BE2C (cell line): ENCODE measurements at regions not wholly inside any gene's neighbourhood (a gene's known extent, or its start where the extent isn't known, plus 50 kb on each side); places are given as distances from the start of the nearest gene placed in this dataset.
"Not testable (repeated sequence)": the region's sequence is repeated elsewhere in the genome, so short reads cannot be mapped to it uniquely, and the experiment has no call there.

Experiments
- DNase-seq: peaks from one replicate; pipeline ENCODE4 v3.0.0-alpha.2; 2020
- H3K27me3 ChIP-seq: fragments of 250-450 bp; sonication (Bioruptor Pico); 2 replicates; pipeline ENCODE4 v1.5.1; 2020; ENCODE audit warnings: mild to moderate bottlenecking
- H3K36me3 ChIP-seq: fragments of 250-450 bp; sonication (Bioruptor Pico); 2 replicates; pipeline ENCODE4 v1.5.1; 2020; ENCODE audit warnings: mild to moderate bottlenecking
- H3K4me1 ChIP-seq: fragments of 250-450 bp; sonication (Bioruptor Pico); 2 replicates; pipeline ENCODE4 v1.5.1; 2020
- H3K4me3 ChIP-seq: 2 replicates; pipeline ENCODE4 v1.5.1; 2011; ENCODE audit warnings: low read depth, low read length
- H3K9me3 ChIP-seq: fragments of 250-450 bp; sonication (Bioruptor Pico); 2 replicates; pipeline ENCODE4 v1.5.1; 2020
- TF ChIP-seq, protein P1 (sequence below): IDR thresholded peaks from 2 replicates; pipeline ENCODE4 v1.5.1; 2012; ENCODE audit warnings: mild to moderate bottlenecking, low read depth, low read length

DNA sequence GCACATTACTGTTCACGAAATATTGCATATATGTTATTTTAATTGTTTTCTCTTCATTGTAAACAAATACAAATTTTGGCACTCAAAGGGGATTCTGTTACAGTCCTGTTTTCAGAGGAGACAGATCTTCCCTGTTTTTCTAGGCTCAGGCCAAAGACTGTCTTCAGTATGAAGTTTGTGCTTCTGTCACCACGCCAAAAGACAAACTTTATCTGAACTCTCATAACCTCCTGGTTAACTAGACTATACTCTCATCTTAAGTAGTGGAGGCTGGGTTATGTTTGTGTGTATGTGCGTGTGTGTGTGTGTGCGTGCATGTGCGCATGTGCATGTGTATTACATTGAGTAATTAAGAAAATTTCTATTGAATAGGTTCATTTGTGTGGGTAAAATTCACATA, 676.8 kb upstream of the HS3ST1 start:
- Histone ChIP-seq H3K36me3 (no peaks in the 10 kb centered on the region), H3K9me3 (no peaks in the 10 kb centered on the region), H3K4me1 (no peaks in the 10 kb centered on the region), H3K27me3 (no peaks in the 10 kb centered on the region), H3K4me3 (no peak overlapping the region)
- no peak for DNase-seq
- TF ChIP-seq, protein P1, sequence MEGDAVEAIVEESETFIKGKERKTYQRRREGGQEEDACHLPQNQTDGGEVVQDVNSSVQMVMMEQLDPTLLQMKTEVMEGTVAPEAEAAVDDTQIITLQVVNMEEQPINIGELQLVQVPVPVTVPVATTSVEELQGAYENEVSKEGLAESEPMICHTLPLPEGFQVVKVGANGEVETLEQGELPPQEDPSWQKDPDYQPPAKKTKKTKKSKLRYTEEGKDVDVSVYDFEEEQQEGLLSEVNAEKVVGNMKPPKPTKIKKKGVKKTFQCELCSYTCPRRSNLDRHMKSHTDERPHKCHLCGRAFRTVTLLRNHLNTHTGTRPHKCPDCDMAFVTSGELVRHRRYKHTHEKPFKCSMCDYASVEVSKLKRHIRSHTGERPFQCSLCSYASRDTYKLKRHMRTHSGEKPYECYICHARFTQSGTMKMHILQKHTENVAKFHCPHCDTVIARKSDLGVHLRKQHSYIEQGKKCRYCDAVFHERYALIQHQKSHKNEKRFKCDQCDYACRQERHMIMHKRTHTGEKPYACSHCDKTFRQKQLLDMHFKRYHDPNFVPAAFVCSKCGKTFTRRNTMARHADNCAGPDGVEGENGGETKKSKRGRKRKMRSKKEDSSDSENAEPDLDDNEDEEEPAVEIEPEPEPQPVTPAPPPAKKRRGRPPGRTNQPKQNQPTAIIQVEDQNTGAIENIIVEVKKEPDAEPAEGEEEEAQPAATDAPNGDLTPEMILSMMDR = no peak

DNA sequence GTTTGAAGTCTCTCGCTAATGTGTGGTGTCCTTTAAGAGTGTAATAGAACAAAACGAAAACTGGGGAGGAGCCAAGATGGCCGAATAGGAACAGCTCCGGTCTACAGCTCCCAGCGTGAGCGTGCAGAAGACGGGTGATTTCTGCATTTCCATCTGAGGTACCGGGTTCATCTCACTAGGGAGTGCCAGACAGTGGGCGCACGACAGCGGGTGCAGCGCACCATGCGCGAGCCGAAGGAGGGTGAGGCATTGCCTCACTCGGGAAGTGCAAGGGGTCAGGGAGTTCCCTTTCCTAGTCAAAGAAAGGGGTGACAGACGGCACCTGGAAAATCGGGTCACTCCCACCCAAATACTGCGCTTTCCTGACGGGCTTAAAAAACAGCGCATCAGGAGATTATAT, 661.2 kb upstream of the HS3ST1 start:
- H3K4me3 ChIP-seq, DNase-seq, H3K27me3 ChIP-seq, H3K9me3 ChIP-seq, H3K4me1 ChIP-seq, H3K36me3 ChIP-seq: not testable (repeated sequence)

DNA sequence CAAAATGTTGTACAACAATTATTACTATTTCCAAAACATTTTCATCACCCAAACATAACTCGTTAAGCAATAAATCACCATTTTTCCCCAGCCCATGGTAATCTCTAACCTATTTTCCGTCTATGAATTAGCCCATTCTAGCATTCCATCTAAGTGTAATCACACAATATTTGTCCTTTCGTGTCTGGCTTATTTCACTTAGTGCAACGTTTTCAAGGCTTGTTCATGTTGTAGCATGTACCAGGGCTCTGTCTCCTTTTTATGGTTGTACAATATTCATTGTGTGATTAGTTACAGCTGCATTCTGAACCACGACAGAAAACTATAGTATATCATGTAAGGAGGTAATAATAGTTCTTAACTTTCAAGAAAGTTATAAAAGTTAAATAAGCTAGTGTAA, 656.0 kb upstream of the HS3ST1 start:
- no peak overlapping the region for H3K4me3 ChIP-seq
- no peaks in the 10 kb centered on the region for H3K9me3 ChIP-seq
- no peaks in the 10 kb centered on the region for H3K27me3 ChIP-seq
- DNase-seq = no peak
- TF ChIP-seq, protein P1 = no peak
- no peaks in the 10 kb centered on the region for H3K36me3 ChIP-seq
- H3K4me1 ChIP-seq = no peaks in the 10 kb centered on the region

DNA sequence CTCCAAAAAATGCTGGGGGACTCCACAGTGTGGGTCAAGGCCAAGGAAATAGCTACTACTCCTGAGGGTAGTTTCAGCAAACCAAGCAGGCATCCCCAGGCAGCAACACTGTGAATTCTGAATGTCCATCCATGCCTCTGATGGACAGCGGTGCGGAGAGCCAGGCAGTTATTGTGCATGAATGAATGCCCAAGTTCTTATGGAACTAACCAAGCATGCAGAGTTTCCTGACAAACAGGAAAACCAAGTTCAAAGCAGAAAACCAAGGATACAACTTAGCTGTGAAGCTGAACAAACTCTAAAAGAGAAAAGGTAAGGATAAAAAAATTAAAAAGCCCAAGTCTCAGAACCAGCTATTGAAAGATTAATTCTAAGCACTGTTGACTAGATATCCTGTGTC, 642.6 kb upstream of the HS3ST1 start:
- H3K36me3 ChIP-seq = no peaks in the 10 kb centered on the region
- H3K9me3 ChIP-seq = no peaks in the 10 kb centered on the region
- no peak overlapping the region for H3K4me3 ChIP-seq
- no peaks in the 10 kb centered on the region for H3K4me1 ChIP-seq
- no peak for DNase-seq
- TF ChIP-seq, protein P1 = no peak
- no peaks in the 10 kb centered on the region for H3K27me3 ChIP-seq

DNA sequence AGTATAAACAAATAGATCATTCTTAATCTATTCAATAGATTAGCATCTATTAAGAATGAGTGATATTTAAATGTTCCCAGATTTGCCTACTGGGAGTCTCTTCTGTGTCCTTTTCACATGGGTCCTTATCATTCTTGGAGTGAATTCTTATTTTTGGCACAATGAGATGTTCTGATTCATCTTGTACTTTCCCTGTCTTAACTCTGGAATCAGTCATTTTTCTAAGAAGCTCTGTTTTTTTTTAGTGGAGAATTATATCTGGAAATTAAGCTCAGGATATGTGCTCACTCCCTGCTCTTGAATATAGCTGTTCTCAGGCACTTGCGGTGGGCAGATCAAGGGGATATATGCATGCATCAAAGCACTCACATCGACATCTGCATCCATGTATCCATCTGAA, 625.3 kb upstream of the HS3ST1 start:
- Histone ChIP-seq H3K9me3 (no peaks in the 10 kb centered on the region; the same call in none of the 2 replicates), H3K4me1 (no peaks in the 10 kb centered on the region), H3K4me3 (no peak overlapping the region), H3K27me3 (no peaks in the 10 kb centered on the region), H3K36me3 (no peaks in the 10 kb centered on the region)
- DNase-seq = no peak
- TF ChIP-seq, protein P1 = no peak

DNA sequence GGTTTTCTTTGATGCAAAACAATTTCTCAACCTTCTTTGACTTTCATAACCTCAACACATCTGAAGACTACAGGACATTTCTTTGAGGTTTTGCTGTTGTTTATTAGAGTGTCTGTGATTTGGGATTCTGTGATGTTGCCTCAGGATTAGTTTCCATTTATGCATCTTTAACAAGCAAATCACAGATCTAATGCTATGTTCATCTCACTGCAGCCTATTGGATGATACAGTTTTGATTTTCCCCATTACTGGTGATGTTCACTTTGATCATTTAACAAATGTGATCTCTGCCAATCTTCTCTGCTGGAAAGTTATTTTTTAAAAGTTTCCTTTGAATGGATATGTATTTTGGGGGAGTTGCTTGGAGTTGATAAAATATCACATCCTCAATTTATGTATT, 624.9 kb upstream of the HS3ST1 start:
- DNase-seq = no peak
- Histone ChIP-seq H3K27me3 (no peaks in the 10 kb centered on the region), H3K36me3 (no peaks in the 10 kb centered on the region), H3K4me1 (no peaks in the 10 kb centered on the region), H3K4me3 (no peak overlapping the region), H3K9me3 (no peaks in the 10 kb centered on the region; the same call in none of the 2 replicates)
- TF ChIP-seq, protein P1 = no peak

DNA sequence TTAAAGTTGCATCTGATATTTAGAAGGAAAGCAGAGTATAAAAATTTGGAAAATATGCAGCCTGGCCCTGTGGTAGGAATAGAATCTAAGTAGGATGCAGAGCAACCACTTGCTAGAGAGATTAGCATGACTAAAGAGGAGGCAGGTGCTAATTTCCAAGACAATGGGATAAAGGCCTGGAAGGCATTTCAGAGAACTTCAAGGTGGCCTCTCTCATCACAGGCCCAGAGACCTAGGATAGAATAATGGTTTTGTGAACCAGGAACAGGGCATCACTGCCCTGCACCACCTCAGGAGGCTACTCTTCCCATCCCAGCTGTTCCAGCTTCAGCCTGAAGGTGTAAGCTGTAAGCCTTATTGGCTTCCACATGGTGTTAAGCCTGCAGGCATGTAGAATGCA, 621.7 kb upstream of the HS3ST1 start:
- no peaks in the 10 kb centered on the region for H3K27me3 ChIP-seq
- H3K4me1 ChIP-seq = no peaks in the 10 kb centered on the region
- no peak for DNase-seq
- H3K9me3 ChIP-seq = no peaks in the 10 kb centered on the region; the same call in none of the 2 replicates
- TF ChIP-seq, protein P1 = no peak
- no peak overlapping the region for H3K4me3 ChIP-seq
- H3K36me3 ChIP-seq = no peaks in the 10 kb centered on the region
